ENCODE measurements at regions not wholly inside any gene's neighbourhood (a gene's known extent, or its start where the extent isn't known, plus 50 kb on each side); places are given as distances from the start of the nearest gene placed in this dataset.

DNA sequence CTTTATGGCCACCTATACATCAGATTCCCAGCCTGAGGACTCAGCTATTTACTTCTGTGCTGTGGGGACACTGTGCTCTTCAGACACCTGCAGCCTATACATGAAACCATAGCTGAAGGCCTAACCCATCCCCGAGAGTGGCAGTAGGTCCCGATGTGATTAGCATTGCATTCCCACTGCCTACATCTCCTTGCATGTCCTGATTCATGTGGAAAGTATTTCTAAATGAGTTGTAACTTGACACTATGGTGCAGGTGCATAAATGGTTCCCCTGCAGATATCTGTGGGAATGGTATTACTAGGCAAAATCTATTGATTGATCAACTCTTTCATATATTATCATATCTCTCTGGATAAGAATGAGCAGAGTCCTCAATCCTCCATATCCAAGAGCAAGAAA, 433.5 kb downstream of the DAD1 start:
- H3K4me1 ChIP-seq (ENCODE audit: insufficient read depth, low read length), result no peaks in the 10 kb centered on the region
- H3K79me2 ChIP-seq (ENCODE audit: insufficient read depth, low read length), result no peaks in the 10 kb centered on the region
- TF ChIP-seq NONO (IDR thresholded peaks at IDR 0.05) (no peak), NONO (CRISPR knock-in tag; conservative IDR thresholded peaks at IDR 0.05) (no peak), RBFOX2 (IDR thresholded peaks at IDR 0.05; ENCODE audit: low read depth, low read length) (no peak), RBAK (CRISPR knock-in tag; IDR thresholded peaks at IDR 0.05) (no peak)
- no peaks in the 10 kb centered on the region for H3K27me3 ChIP-seq (ENCODE audit: control insufficient read depth in 1 of 2, insufficient read depth in 2 of 2, low read length in 2 of 2)
- H3K36me3 ChIP-seq (replicated peaks in 1 of 2; ENCODE audit: control insufficient read depth in 1 of 2, insufficient read depth in 2 of 2, low read length in 2 of 2), result no peaks in the 10 kb centered on the region
- FAIRE-seq (no peak), DNase-seq (ENCODE audit: low spot score) (no peak), ATAC-seq (no peak; the same call in 2 of the 3 replicates)
- no peak overlapping the region for H3K27ac ChIP-seq (ENCODE audit: extremely low read length, insufficient read depth, low read length)
- ChIA-PET CTCF (ENCODE audit: low intra/inter-chr PET ratio, low total read pairs) (no interaction called here), POLR2A (no interaction called here)
- peaks cover 13% of the 10 kb centered on the region for H3K9me3 ChIP-seq (ENCODE audit: low read length)
- WGBS (ENCODE audit: low lambda C conversion rate), result 0% methylated on average over 2 of the region's 2 CpGs
- intact Hi-C loops (cut with micrococcal nuclease; ENCODE audit: unreplicated experiment), result no loop called here
- no peak overlapping the region for H3K4me3 ChIP-seq (replicated peaks in 1 of 3; ENCODE audit: insufficient read depth in 1 of 3, low read depth in 2 of 3, low read length in 3 of 3)
- no peak overlapping the region for H2AFZ ChIP-seq (ENCODE audit: low read length)
- BruUV-seq (replicated peaks), result no TSS peak
- in situ Hi-C loops (cut with HindIII; ENCODE audit: extremely low pct_ligation_motif_present, low pct_unique_long_range_greater_than_20kb), result no loop called here
- H3K4me2 ChIP-seq (ENCODE audit: low read depth, low read length), result no peak overlapping the region
- no peak overlapping the region for H3K9ac ChIP-seq (ENCODE audit: insufficient read depth, low read depth, low read length)
- H4K20me1 ChIP-seq (ENCODE audit: insufficient read depth, low read length), result no peaks in the 10 kb centered on the region

DNA sequence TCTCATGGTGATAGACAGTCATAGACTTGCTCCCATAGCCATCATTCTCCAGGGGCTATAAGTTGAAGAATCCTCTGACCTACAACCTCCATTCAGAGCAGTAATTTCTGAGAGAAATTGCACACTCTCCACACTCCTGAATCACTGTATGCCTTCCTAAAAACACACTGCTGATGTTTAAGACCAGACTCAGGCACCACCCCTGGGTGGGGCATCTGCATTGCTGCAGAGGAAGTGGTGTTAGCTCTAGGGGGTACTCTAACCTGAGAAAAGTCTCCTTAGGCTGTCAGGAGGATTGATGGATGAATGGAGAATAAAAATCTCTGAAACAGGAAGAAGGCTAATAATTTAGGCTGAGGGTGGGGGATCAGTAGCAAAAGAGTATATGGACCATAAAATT, 436.1 kb downstream of the DAD1 start:
- intact Hi-C loops (cut with micrococcal nuclease; ENCODE audit: unreplicated experiment) (no loop called here), in situ Hi-C loops (cut with HindIII; ENCODE audit: extremely low pct_ligation_motif_present, low pct_unique_long_range_greater_than_20kb) (no loop called here)
- CTCF ChIA-PET (ENCODE audit: low intra/inter-chr PET ratio, low total read pairs), result no interaction called here
- H3K79me2 ChIP-seq (ENCODE audit: insufficient read depth, low read length), result no peaks in the 10 kb centered on the region
- no peak overlapping the region for H3K4me3 ChIP-seq (replicated peaks in 1 of 3; ENCODE audit: insufficient read depth in 1 of 3, low read depth in 2 of 3, low read length in 3 of 3)
- H3K4me2 ChIP-seq (ENCODE audit: low read depth, low read length), result no peak overlapping the region
- ATAC-seq, result no peak
- no peak overlapping the region for H2AFZ ChIP-seq (ENCODE audit: low read length)
- TF ChIP-seq ZNF773 (CRISPR knock-in tag; IDR thresholded peaks at IDR 0.05; ENCODE audit: borderline replicate concordance), result no peak
- TF ChIP-seq IRX3 (CRISPR knock-in tag; IDR thresholded peaks at IDR 0.05; ENCODE audit: borderline replicate concordance, low read depth), result no peak
- TF ChIP-seq ZNF782 (CRISPR knock-in tag; IDR thresholded peaks at IDR 0.05; ENCODE audit: borderline replicate concordance), result no peak
- TF ChIP-seq SKI (IDR thresholded peaks at IDR 0.05; ENCODE audit: partially characterized antibody), result no peak
- no peak for TF ChIP-seq THYN1 (CRISPR knock-in tag; IDR thresholded peaks at IDR 0.05; ENCODE audit: borderline replicate concordance, low read depth)
- TF ChIP-seq, protein P1, sequence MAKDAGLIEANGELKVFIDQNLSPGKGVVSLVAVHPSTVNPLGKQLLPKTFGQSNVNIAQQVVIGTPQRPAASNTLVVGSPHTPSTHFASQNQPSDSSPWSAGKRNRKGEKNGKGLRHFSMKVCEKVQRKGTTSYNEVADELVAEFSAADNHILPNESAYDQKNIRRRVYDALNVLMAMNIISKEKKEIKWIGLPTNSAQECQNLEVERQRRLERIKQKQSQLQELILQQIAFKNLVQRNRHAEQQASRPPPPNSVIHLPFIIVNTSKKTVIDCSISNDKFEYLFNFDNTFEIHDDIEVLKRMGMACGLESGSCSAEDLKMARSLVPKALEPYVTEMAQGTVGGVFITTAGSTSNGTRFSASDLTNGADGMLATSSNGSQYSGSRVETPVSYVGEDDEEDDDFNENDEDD (CRISPR knock-in tag; IDR thresholded peaks at IDR 0.05; ENCODE audit: borderline replicate concordance), result no peak
- TF ChIP-seq, protein P2, sequence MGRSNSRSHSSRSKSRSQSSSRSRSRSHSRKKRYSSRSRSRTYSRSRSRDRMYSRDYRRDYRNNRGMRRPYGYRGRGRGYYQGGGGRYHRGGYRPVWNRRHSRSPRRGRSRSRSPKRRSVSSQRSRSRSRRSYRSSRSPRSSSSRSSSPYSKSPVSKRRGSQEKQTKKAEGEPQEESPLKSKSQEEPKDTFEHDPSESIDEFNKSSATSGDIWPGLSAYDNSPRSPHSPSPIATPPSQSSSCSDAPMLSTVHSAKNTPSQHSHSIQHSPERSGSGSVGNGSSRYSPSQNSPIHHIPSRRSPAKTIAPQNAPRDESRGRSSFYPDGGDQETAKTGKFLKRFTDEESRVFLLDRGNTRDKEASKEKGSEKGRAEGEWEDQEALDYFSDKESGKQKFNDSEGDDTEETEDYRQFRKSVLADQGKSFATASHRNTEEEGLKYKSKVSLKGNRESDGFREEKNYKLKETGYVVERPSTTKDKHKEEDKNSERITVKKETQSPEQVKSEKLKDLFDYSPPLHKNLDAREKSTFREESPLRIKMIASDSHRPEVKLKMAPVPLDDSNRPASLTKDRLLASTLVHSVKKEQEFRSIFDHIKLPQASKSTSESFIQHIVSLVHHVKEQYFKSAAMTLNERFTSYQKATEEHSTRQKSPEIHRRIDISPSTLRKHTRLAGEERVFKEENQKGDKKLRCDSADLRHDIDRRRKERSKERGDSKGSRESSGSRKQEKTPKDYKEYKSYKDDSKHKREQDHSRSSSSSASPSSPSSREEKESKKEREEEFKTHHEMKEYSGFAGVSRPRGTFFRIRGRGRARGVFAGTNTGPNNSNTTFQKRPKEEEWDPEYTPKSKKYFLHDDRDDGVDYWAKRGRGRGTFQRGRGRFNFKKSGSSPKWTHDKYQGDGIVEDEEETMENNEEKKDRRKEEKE (IDR thresholded peaks at IDR 0.05), result no peak
- H3K27me3 ChIP-seq (ENCODE audit: control insufficient read depth in 1 of 2, insufficient read depth in 2 of 2, low read length in 2 of 2), result no peaks in the 10 kb centered on the region
- no peak overlapping the region for H3K9ac ChIP-seq (ENCODE audit: insufficient read depth, low read depth, low read length)
- FAIRE-seq, result no peak
- H4K20me1 ChIP-seq (ENCODE audit: insufficient read depth, low read length), result no peaks in the 10 kb centered on the region
- no peaks in the 10 kb centered on the region for H3K4me1 ChIP-seq (ENCODE audit: insufficient read depth, low read length)
- no peak for DNase-seq (ENCODE audit: low spot score)
- no peak overlapping the region for H3K27ac ChIP-seq (ENCODE audit: extremely low read length, insufficient read depth, low read length)
- H3K9me3 ChIP-seq (ENCODE audit: low read length), result peaks cover 13% of the 10 kb centered on the region
- H3K36me3 ChIP-seq (replicated peaks in 1 of 2; ENCODE audit: control insufficient read depth in 1 of 2, insufficient read depth in 2 of 2, low read length in 2 of 2), result no peaks in the 10 kb centered on the region
- POLR2A ChIA-PET, result no interaction called here
- no TSS peak for BruUV-seq (replicated peaks)

All from HepG2 (cell line).